C1 segment of cervical spinal cord (tissue), 14 donors: ENCODE measurements at regions not wholly inside any gene's neighbourhood (a gene's known extent, or its start where the extent isn't known, plus 50 kb on each side); places are given as distances from the start of the nearest gene placed in this dataset.
"Not testable (repeated sequence)": the region's sequence is repeated elsewhere in the genome, so short reads cannot be mapped to it uniquely, and the experiment has no call there.

Experiments
- DNase-seq, 14 donors: peaks; one replicate each; lab custom pipeline; 2025; lab: John Stamatoyannopoulos, UW

DNA sequence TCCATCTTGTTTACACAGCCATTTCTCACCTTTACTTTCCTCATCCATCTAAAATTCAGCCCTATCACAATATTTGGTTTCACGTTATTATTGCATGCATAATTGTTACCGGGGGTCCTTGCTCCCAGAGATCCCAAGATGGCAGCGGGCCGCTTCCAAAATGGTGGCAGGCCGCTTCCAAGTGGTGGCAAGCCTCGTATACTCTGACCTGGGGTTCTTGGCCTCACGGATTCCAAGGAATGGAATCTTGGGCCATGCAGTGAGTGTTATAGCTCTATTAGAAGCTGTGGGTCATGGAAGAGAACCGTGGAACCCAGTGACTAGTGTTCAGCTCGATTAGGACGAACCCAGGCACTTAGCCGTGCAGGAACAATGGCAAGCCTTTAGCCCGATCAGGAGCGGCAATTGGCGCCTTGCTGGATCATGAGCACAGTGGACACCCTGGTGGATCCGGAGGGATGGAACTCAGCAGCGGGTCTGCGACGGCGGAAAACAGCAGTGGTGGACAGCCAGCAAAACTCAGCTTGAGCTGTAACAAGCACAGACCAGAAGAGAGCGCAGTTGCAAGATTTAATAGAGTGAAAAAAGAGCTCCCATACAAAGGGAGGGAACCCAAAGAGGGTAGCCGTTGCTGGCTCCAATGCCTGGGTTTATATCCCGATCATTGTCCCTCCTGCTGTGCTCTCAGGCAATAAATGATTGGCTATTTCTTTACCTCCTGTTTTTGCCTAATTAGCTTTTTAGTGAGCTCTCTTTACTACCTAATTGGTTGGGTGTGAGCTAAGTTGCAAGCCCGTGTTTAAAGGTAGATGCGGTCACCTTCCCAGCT is 756.2 kb upstream of the CTNND2 start:
- not testable (repeated sequence) for DNase-seq

DNA sequence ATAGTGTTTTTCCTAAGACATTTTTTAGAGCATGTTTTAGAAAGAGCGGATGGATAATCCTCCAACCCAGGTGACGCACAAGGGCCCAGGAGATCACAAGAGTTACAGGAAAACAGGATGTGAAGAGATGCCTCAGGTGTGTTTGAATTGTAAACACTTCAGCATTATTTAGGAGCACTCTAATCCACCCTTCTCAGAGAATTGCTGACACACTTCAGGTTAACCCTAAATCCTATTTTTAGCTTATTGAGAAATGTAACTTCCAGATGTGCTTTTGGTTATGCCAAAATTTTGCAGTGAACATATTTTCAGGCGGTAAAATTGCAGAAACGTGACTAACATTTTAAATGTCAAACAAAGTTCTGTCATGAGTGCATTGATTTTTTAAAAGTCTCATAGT is 755.4 kb upstream of the CTNND2 start:
- no peak for DNase-seq

DNA sequence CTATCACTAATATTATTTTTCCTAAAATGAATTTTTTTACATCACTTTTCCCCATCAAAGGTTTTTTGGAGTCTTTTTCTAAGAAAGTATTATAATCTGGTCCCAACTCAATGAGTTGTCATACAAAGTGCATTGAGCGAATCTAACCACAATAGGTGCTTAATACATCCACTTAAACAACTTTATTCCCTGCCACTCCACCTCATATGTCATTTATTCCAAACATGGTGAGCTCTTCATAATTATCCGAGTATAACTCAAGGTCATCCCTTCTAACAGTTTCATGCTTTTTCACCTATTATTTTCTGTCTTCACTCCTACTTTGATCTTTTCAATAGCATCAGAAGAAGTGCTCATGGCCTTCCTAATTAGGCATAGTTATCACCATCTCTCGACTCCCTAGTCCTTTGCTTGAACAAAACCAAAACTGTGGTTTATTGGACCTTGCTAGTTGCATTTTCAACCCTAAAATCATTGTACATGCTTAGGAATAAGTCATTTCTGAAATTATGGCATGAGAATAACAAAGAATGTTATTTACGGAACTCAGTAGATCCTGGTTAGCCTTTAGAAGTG is 754.7 kb upstream of the CTNND2 start:
- DNase-seq, result no peak

GRCh38 chr5:12657914-12658474 is 753.7 kb upstream of the CTNND2 start:
- DNase-seq, result not testable (repeated sequence)

DNA sequence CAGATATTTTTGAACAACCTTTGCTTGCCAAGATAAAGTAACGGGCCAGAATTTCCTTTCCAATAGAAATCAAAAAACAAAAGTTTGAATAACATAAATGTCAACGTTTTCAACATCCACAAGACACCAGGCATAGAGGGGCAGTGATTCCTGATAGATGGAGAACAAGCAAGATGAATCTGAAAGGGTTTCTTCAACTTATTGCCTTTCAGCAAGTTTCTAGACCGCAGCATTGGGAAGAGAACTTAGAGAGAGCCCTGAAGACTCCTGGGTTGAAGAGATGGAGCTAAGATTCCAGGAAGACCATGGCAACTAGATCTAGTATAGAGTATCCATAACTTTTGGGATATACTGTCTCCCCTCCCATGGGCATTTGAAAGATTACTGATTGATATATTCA is 751.4 kb upstream of the CTNND2 start:
- no peak for DNase-seq

- DNase-seq, result no peak
These were observed 748.0 kb upstream of the CTNND2 start for GRCh38 chr5:12652201-12652600.

GRCh38 chr5:12648558-12648957 is 744.3 kb upstream of the CTNND2 start:
- DNase-seq, result no peak

GRCh38 chr5:12647613-12648012 is 743.4 kb upstream of the CTNND2 start:
- DNase-seq, result no peak

DNA sequence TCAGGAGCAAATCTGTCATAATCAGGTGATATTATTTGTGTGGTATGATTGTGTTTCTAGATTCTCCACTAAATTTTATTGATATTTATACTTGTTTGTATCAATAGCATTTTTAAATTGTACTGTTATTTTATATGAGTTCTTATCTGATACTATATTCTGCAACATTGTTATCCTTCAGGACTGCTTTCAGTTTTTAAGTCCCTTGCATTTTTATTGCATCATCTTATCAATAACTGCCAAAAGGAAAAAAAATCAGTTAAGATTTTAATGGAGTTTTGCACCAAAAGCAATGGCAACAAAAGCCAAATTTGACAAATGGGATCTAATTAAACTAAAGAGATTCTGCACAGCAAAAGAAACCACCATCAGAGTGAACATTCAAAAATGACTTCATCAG is 741.3 kb upstream of the CTNND2 start:
- DNase-seq, result no peak

DNA sequence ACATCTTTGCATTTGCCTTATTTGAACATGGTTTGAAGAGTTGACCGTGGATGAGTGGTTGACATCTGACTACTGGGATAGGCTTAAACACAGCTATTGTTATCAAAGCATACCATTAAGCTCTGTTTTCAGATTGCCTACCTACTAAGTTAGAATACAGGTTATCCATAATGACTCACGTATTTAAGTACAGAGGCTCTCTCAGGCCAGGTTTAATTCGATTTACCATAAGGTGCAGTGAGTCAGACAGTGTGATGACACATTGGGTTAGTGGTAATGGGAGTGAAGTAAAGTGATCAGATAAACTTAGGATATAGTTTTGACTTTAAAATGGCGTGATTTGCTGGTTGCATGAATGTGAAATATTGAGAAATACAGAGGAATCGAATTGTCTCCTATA is 732.0 kb upstream of the CTNND2 start:
- DNase-seq, result no peak

- DNase-seq, result no peak
These were observed 722.3 kb upstream of the CTNND2 start for GRCh38 chr5:12626556-12626955.

- no peak for DNase-seq
These were observed 721.5 kb upstream of the CTNND2 start for GRCh38 chr5:12625667-12626263.

- no peak for DNase-seq
These were observed 720.7 kb upstream of the CTNND2 start for GRCh38 chr5:12624776-12625560.

GRCh38 chr5:12623408-12623807 is 719.2 kb upstream of the CTNND2 start:
- DNase-seq, result no peak

- no peak for DNase-seq
These were observed 711.8 kb upstream of the CTNND2 start for GRCh38 chr5:12616093-12616492.

DNA sequence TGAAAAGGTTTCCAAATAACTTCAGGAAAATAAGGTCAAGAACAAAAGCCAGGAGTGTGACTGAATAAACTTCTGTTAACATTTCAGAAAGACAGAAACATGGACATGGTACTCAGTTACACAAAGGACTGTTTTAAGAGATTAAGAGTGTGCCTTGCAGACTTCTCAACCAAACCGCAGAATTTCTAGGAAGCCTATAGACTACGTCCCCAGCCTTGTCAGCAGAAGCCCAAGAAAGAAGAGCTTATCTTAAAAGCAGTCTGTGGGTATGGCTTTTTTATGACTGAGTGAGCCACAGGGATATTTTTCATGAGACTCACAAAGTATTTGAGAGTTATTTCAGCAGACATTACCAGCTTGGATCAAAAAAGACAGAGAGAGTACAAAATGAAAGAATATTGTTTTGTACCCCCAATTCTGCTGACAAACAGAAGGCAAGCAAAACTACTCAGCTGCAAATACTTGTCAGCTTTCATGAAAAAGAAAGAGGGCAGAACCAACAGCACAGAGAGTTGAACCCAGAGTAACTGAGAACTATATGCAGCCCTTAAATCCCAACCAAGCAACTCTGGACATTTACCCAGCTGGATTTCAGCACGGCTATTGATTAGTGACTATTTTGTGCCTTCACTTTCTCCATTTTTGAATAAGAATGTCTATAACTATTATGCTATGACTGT is 711.0 kb upstream of the CTNND2 start:
- DNase-seq, result no peak

DNA sequence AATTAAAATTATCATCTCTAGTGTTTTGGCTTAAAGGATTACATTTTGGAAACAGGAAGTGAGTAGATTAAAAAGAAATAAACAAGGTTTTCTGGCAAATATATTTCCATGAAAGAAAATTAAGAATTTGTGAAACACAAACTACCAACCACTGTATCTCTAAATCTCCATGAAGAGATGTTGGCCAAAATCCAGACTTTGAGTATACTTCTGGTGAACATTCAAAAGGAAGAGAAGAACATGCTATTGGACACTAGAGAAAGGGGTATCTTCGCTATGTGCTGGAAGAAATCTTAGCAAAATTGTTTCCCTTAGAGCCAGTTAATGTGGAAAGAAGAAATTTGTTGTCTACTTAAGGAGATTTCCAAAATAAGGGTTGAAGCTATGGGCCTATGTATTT is 710.4 kb upstream of the CTNND2 start:
- DNase-seq, result no peak

DNA sequence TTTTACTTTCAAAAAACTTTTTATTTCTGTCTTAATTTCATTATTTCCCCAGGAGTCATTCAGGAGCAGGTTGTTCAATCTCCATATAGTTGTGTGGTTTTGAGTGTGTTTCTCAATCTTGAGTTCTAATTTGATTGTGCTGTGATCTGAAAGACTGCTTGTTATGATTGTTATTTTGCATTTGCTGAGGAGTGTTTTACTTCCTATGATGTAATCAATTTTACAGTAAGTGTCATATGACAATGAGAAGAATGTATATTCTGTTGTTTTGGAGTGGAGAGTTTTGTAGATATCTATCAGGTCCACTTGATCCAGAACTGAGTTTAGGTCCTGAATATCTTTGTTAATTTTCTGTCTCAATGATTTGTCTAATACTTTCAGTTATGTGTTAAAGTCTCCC is 706.9 kb upstream of the CTNND2 start:
- DNase-seq, result no peak

DNA sequence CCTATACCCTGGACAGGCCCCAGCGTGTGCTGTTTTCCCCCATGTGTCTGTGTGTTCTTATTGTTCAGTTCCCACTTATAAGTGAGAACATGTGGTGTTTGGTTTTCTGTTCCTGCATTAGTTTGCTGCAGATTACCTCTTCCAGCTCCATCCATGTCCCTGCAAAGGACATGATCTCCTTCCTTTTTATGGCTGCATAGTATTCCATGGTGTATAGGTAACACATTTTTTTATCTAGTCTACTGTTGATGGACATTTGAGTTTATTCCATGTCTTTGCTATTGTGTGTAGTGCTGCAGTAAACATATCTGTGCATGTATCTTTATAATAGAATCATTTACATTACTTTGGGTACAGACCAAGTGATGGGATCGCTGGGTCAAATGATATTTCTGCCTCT is 703.6 kb upstream of the CTNND2 start:
- DNase-seq, result not testable (repeated sequence)

DNA sequence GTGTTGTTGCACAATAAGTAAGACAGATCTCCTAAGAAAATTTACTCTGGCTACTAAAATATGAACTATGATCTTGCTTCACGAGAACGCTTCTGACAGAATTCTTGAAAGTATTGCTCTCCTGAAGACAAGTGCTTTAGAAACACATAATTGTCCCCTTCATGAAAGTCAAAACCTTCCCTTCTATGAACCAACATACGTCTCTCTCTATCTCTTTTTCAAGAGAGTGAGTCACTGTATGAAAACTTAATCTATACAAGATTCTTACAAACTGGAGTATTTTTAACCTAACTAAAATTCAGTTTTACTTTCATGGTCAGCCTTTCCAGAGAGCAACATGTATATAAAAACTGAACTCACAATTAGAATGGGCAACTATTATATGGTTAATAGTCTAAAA is 688.0 kb upstream of the CTNND2 start:
- no peak for DNase-seq

DNA sequence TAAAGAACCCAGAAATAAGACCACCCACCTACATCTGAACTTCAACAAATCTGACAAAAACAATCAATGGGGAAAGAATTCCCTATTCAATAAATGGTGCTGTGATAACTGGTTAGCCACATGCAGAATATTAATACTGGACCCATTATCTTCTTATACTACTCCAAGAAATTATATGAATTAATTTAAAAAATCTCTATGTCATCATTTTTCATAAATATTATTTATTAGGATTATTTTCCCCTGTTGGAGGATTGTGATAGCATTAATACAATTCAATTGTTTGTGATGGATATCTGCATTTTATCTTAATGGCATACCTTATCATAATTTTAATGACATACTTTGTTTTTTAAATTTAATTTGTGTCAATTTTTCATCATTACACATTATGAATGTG is 682.2 kb upstream of the CTNND2 start:
- DNase-seq, result no peak
